Stimulated activated CD4-positive, alpha-beta T cell treated with anti-CD3 and anti-CD28 coated beads, Interleukin-1b, Interleukin-23, amount 100 ng/mL, for 1 hour (primary cell): ENCODE measurements at regions not wholly inside any gene's neighbourhood (a gene's known extent, or its start where the extent isn't known, plus 50 kb on each side); places are given as distances from the start of the nearest gene placed in this dataset.

Experiments used
- DNase-seq, 2 donors: peaks; one replicate each; pipeline ENCODE4 v3.0.0-alpha.2; 2020; ENCODE audit warnings: low read depth in 2 of 2

- DNase-seq = no peak
Observed at GRCh38 chr1:222038971-222039370, 297.1 kb upstream of the DUSP10 start.

GRCh38 chr1:222037720-222038119 is 295.8 kb upstream of the DUSP10 start:
- no peak for DNase-seq

- DNase-seq = no peak
Observed at GRCh38 chr1:222034790-222035189, 292.9 kb upstream of the DUSP10 start.

GRCh38 chr1:222033450-222033849 is 291.6 kb upstream of the DUSP10 start:
- no peak for DNase-seq

- no peak for DNase-seq
Observed at GRCh38 chr1:222031318-222031717, 289.4 kb upstream of the DUSP10 start.

GRCh38 chr1:222028676-222029075 is 286.8 kb upstream of the DUSP10 start:
- DNase-seq = no peak

GRCh38 chr1:222028116-222028515 is 286.2 kb upstream of the DUSP10 start:
- no peak for DNase-seq

GRCh38 chr1:222026280-222026679 is 284.4 kb upstream of the DUSP10 start:
- DNase-seq = no peak

GRCh38 chr1:222023025-222023424 is 281.1 kb upstream of the DUSP10 start:
- DNase-seq = no peak

GRCh38 chr1:222021129-222021528 is 279.2 kb upstream of the DUSP10 start:
- DNase-seq = no peak

- DNase-seq = no peak
Observed at GRCh38 chr1:222020553-222020952, 278.7 kb upstream of the DUSP10 start.

- DNase-seq = no peak
Observed at GRCh38 chr1:222019029-222019428, 277.1 kb upstream of the DUSP10 start.

GRCh38 chr1:222018041-222018440 is 276.2 kb upstream of the DUSP10 start:
- DNase-seq = no peak

- DNase-seq = no peak
Observed at GRCh38 chr1:222015686-222016085, 273.8 kb upstream of the DUSP10 start.

GRCh38 chr1:222014001-222014400 is 272.1 kb upstream of the DUSP10 start:
- no peak for DNase-seq

- DNase-seq = no peak
Observed at GRCh38 chr1:222012816-222013215, 270.9 kb upstream of the DUSP10 start.

- DNase-seq = no peak
Observed at GRCh38 chr1:222010306-222010705, 268.4 kb upstream of the DUSP10 start.

- DNase-seq = no peak
Observed at GRCh38 chr1:222009105-222009730, 267.3 kb upstream of the DUSP10 start.

- DNase-seq = no peak
Observed at GRCh38 chr1:222006715-222007114, 264.8 kb upstream of the DUSP10 start.

GRCh38 chr1:222004784-222005183 is 262.9 kb upstream of the DUSP10 start:
- no peak for DNase-seq

- no peak for DNase-seq
Observed at GRCh38 chr1:222004034-222004433, 262.1 kb upstream of the DUSP10 start.

- no peak for DNase-seq
Observed at GRCh38 chr1:222002503-222002902, 260.6 kb upstream of the DUSP10 start.

GRCh38 chr1:222000131-222000530 is 258.2 kb upstream of the DUSP10 start:
- no peak for DNase-seq

- DNase-seq = no peak
Observed at GRCh38 chr1:221998781-221999180, 256.9 kb upstream of the DUSP10 start.
